Activated CD4-positive, alpha-beta T cell treated with anti-CD3 and anti-CD28 coated beads for 48 hours (primary cell): ENCODE measurements at regions not wholly inside any gene's neighbourhood (a gene's known extent, or its start where the extent isn't known, plus 50 kb on each side); places are given as distances from the start of the nearest gene placed in this dataset.
"Not testable (repeated sequence)": the region's sequence is repeated elsewhere in the genome, so short reads cannot be mapped to it uniquely, and the experiment has no call there.

Experiments used
- DNase-seq: peaks from one replicate; pipeline ENCODE4 v3.0.0-alpha.2; 2020

DNA sequence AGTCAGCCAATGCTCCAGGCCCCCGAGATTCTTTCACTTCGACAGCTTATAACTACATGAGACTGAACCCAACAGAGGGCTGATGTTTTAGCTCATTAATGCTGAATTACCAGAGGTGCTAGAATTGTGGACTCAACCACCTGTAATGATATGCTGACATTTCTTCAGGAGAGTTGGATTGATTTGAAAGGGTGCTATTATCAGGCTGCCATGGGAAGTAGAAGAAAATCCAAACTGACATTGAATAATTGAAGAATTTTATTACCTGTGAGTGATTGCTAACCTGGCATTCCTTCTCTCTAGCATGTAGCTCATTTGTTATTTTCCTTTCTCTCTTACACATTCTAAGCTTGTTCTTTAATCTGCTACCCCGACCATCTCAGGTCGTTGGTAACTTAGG lies 488.8 kb downstream of the PID1 start:
- no peak for DNase-seq

- DNase-seq, result no peak
These were observed 493.2 kb downstream of the PID1 start for GRCh38 chr2:228777855-228778355.

DNA sequence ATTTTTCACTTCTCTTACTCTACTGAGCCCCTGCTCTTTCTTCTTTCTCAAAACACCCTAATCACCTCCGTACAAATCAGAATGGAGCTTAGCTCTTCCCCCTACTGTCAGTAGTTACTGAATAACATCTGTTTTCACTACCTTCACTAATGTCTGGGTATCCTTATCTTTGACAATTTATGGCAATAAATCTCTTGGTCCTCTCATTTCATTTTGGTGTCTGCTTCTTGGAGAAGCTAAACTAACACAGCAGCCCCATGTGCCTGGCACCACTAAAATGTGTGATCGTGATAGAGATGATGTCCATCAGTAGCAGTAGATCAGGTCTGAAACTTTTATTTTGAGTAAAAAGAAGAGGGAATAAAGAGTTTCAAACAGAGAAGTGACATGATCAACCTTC lies 496.5 kb downstream of the PID1 start:
- DNase-seq, result no peak

GRCh38 chr2:228771774-228772173 lies 499.3 kb downstream of the PID1 start:
- DNase-seq, result no peak

GRCh38 chr2:228771315-228771714 lies 499.8 kb downstream of the PID1 start:
- DNase-seq, result no peak

- DNase-seq, result no peak
These were observed 502.3 kb downstream of the PID1 start for GRCh38 chr2:228768818-228769217.

DNA sequence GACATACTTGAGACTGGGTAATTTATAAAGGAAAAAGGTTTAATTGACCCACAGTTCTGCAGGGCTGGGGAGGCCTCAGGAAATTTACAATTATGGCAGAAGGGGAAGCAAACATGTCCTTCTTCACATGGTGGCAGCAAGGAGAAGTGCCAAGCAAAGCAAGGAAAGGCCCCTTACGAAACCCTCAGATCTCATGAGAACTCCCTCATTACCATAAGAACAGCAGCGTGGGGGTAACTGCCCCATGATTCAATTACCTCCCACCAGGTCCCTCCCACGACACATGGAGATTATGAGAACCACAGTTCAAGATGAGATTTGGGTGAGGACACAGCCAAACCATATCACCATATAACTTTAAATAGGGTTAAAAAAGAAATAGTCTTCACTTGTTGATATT lies 502.9 kb downstream of the PID1 start:
- DNase-seq, result not testable (repeated sequence)

GRCh38 chr2:228767196-228767595 lies 503.9 kb downstream of the PID1 start:
- no peak for DNase-seq

DNA sequence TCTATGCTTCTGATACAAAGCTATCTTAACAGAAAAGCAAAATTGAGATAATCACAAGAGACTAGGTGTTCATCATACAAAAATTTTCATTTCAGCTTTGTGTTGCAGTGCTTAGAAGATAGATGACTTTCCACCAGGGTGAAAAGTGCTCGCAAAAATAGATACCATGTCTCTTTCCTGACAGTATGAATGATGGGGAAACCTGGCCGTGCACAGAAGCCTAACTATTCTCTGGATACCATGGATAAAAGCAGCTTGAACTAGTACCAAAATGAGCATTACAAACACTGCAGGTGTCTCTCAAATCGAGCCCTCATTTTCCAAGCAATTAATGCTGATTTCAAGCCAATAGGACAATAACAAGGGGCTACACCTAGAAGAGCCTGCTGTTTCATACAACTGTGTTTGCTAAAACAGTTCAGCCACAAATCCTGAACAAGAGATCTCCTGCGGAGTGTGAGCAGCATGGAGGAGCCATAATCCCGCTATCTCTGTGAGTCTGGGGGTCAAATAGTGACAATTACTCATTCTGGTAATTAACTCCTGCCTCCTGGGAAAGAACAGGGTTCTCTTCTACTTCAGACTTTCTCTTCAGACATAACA lies 507.6 kb downstream of the PID1 start:
- DNase-seq, result no peak

DNA sequence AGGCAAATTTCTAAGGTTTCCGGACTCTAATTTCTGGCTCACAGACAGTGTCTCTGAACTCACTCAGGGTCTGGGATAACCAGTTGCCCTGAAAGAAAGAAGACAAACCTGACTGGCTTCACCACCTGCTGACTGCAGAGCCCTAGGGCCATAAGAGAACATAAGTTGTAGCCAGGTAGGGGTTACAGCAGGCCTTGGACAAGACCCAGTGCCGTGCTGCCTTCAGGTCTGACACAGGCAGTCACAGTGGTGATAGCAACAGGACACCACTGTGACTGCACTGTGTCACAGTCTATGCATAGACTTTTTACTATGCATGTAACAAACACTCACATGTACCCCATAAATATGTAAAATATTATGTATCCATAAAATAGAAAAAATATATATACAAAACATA lies 508.5 kb downstream of the PID1 start:
- no peak for DNase-seq

- DNase-seq, result not testable (repeated sequence)
These were observed 515.4 kb downstream of the PID1 start for GRCh38 chr2:228755661-228756060.

DNA sequence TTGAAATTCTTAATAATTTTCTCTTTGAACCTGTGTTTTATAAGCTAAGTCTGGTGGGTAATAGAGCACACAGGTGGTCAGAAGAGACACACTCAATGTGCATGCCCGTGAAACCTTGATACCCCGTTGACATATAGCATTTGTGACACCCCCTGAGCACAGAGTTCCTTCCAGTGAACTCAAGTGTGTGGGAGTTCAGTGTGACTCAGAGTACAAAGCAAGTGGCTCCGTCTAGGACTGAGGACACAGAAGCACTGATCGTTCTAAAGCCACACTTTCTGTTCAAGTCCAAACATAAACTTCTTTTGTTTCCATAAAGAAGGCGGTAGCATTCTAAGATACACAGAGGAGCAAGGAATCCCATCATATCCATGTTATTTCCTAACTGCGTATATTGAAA lies 523.6 kb downstream of the PID1 start:
- DNase-seq, result no peak

GRCh38 chr2:228738671-228739380 lies 532.3 kb downstream of the PID1 start:
- DNase-seq, result no peak

- DNase-seq, result no peak
These were observed 535.4 kb downstream of the PID1 start for GRCh38 chr2:228735697-228736096.

DNA sequence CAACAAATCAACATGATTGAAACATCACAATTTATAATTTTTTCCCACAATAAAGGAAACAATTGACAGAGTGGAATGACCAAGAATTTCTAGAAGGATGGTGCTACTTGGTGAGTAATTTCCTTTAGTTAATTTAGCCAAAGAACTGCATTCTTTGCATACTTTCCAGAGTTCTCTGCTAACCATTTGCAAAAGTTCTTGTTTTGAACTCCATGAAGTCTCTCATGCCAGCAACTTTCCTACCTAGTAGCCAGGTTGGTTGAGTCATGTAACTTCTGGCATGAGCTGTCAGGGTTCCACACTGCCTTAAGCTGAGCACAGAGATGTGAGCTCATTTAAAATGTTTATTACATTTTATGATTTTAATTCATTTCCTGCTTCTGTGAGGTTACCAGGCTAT lies 539.6 kb downstream of the PID1 start:
- no peak for DNase-seq

DNA sequence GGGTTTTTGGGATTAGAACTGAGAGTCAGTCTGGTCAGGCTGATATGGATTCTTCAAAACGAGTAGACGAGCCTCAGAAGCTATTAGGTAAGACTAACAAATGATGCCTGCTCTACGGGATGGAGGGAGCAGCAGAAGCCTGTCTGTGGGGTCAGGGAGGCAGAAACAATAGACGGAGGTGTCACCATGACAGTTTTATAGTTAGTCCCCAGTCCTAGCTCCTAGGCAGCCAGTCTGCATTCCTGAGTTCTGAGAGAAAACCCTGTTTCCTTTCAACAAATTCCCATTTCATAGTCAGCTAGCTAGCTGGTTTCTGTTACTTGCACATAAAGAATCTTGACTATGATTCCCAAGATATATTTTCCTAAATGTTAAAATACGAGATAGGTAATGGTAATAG lies 542.1 kb downstream of the PID1 start:
- DNase-seq, result no peak

- DNase-seq, result no peak
These were observed 543.5 kb upstream of the SPHKAP start for GRCh38 chr2:228725031-228725430.

DNA sequence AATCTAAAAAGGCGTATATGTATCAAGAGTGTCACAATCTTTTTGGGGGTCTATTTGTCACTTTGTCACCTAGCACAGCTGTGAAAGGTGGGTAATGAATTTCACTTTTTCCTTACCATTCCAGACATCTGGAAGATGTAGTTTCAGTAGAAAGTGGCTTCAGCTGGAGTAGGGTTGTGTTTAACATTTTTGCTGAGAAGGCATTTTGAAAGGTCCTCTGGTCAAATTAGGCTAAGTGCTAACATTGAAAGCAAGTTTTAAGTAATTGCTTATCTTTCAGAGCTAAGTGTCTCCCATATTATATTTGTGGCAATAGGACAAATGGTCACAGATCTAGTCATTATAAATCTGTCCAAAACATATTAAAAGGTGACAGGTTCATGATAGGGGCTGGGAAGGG lies 542.1 kb upstream of the SPHKAP start:
- DNase-seq, result no peak

DNA sequence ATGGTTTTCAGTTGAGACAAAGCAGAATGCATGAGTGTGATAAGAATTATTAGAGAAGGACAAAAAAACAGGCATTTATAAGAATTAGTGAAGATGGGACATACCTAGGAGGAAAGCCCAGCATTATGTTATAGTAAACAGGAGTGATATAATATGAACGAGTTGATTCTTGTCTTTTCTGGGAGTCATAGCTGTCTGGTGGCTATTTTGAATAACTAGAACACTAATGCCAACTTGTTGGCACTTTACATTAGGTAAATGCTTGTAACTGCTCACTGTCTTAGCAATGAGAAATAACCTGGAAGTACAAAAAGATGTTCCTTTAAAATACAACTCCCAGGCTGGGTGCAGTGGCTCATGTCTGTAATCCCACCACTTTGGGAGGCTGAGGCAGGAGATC lies 540.8 kb upstream of the SPHKAP start:
- no peak for DNase-seq

DNA sequence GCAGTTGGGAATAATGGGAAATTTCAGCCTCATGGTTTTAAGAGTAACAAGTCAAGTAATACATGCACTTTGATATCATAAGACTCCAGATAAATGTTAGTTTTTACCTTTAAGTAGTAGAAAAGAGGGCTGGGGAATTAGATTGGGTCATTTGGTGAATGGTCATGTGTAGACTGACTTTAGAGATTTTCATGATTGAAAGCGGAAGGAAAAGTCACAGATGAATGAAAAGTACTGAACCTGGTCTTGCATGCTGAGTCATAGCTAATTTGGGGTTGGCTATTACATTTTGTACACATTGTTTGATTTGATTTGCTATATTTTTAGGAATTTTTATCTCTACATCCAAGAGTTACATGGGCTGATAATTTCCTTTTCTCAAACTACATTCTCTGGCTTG lies 539.4 kb upstream of the SPHKAP start:
- DNase-seq, result no peak

GRCh38 chr2:228709788-228710371 lies 528.4 kb upstream of the SPHKAP start:
- no peak for DNase-seq

- no peak for DNase-seq
These were observed 526.4 kb upstream of the SPHKAP start for GRCh38 chr2:228707846-228708245.

GRCh38 chr2:228705318-228705717 lies 523.8 kb upstream of the SPHKAP start:
- no peak for DNase-seq

- no peak for DNase-seq
These were observed 521.7 kb upstream of the SPHKAP start for GRCh38 chr2:228703152-228703551.
